ENCODE measurements at regions not wholly inside any gene's neighbourhood (a gene's known extent, or its start where the extent isn't known, plus 50 kb on each side); places are given as distances from the start of the nearest gene placed in this dataset.

GRCh38 chr6:14659841-14660240 lies 542.3 kb downstream of the CD83 start:
- Histone ChIP-seq H3K36me3 (ENCODE audit: control insufficient read depth, insufficient read depth, low read length) (no peaks in the 10 kb centered on the region), H3K4me1 (ENCODE audit: control insufficient read depth, insufficient read depth, low read length) (peaks cover 12% of the 10 kb centered on the region), H3K27me3 (ENCODE audit: control insufficient read depth, insufficient read depth, low read length) (no peaks in the 10 kb centered on the region)

GRCh38 chr6:14660806-14661579 lies 543.4 kb downstream of the CD83 start:
- Histone ChIP-seq H3K4me1 (ENCODE audit: control insufficient read depth, insufficient read depth, low read length) (peaks cover 12% of the 10 kb centered on the region), H3K27me3 (ENCODE audit: control insufficient read depth, insufficient read depth, low read length) (no peaks in the 10 kb centered on the region), H3K36me3 (ENCODE audit: control insufficient read depth, insufficient read depth, low read length) (no peaks in the 10 kb centered on the region), H3K9me3 (ENCODE audit: control insufficient read depth, insufficient read depth, low read length) (no peaks in the 10 kb centered on the region), H3K9ac (ENCODE audit: low read depth, low read length) (no peak overlapping the region), H3K4me3 (ENCODE audit: low read depth, low read length) (no peak overlapping the region)

More at GRCh38 chr6:14659841-14660240, 542.3 kb downstream of the CD83 start:
- no peaks in the 10 kb centered on the region for H3K9me3 ChIP-seq (ENCODE audit: control insufficient read depth, insufficient read depth, low read length)
- H3K9ac ChIP-seq (ENCODE audit: low read depth, low read length): no peak overlapping the region
- no peak overlapping the region for H3K4me3 ChIP-seq (ENCODE audit: low read depth, low read length)

GRCh38 chr6:14661691-14662090 lies 544.1 kb downstream of the CD83 start:
- Histone ChIP-seq H3K36me3 (ENCODE audit: control insufficient read depth, insufficient read depth, low read length) (no peaks in the 10 kb centered on the region), H3K27me3 (ENCODE audit: control insufficient read depth, insufficient read depth, low read length) (no peaks in the 10 kb centered on the region), H3K9me3 (ENCODE audit: control insufficient read depth, insufficient read depth, low read length) (no peaks in the 10 kb centered on the region), H3K4me1 (ENCODE audit: control insufficient read depth, insufficient read depth, low read length) (peaks cover 12% of the 10 kb centered on the region), H3K9ac (ENCODE audit: low read depth, low read length) (no peak overlapping the region), H3K4me3 (ENCODE audit: low read depth, low read length) (no peak overlapping the region)

GRCh38 chr6:14664112-14664601 lies 546.6 kb downstream of the CD83 start:
- no peaks in the 10 kb centered on the region for H3K27me3 ChIP-seq (ENCODE audit: control insufficient read depth, insufficient read depth, low read length)
- no peaks in the 10 kb centered on the region for H3K9me3 ChIP-seq (ENCODE audit: control insufficient read depth, insufficient read depth, low read length)
- no peak overlapping the region for H3K4me3 ChIP-seq (ENCODE audit: low read depth, low read length)
- peaks cover 12% of the 10 kb centered on the region for H3K4me1 ChIP-seq (ENCODE audit: control insufficient read depth, insufficient read depth, low read length)
- no peak overlapping the region for H3K9ac ChIP-seq (ENCODE audit: low read depth, low read length)
- H3K36me3 ChIP-seq (ENCODE audit: control insufficient read depth, insufficient read depth, low read length): no peaks in the 10 kb centered on the region

GRCh38 chr6:14664621-14665315 lies 547.2 kb downstream of the CD83 start:
- H3K36me3 ChIP-seq (ENCODE audit: control insufficient read depth, insufficient read depth, low read length): no peaks in the 10 kb centered on the region
- peaks cover 7% of the 10 kb centered on the region for H3K4me1 ChIP-seq (ENCODE audit: control insufficient read depth, insufficient read depth, low read length)
- no peak overlapping the region for H3K4me3 ChIP-seq (ENCODE audit: low read depth, low read length)
- H3K9me3 ChIP-seq (ENCODE audit: control insufficient read depth, insufficient read depth, low read length): no peaks in the 10 kb centered on the region
- H3K27me3 ChIP-seq (ENCODE audit: control insufficient read depth, insufficient read depth, low read length): no peaks in the 10 kb centered on the region
- H3K9ac ChIP-seq (ENCODE audit: low read depth, low read length): no peak overlapping the region

- H3K4me3 ChIP-seq (ENCODE audit: low read depth, low read length): no peak overlapping the region
- no peak overlapping the region for H3K9ac ChIP-seq (ENCODE audit: low read depth, low read length)
- no peaks in the 10 kb centered on the region for H3K27me3 ChIP-seq (ENCODE audit: control insufficient read depth, insufficient read depth, low read length)
- no peaks in the 10 kb centered on the region for H3K36me3 ChIP-seq (ENCODE audit: control insufficient read depth, insufficient read depth, low read length)
- H3K9me3 ChIP-seq (ENCODE audit: control insufficient read depth, insufficient read depth, low read length): no peaks in the 10 kb centered on the region
- H3K4me1 ChIP-seq (ENCODE audit: control insufficient read depth, insufficient read depth, low read length): peaks cover 6% of the 10 kb centered on the region
These were observed 548.5 kb downstream of the CD83 start for GRCh38 chr6:14665827-14666724.

- H3K36me3 ChIP-seq (ENCODE audit: control insufficient read depth, insufficient read depth, low read length): no peaks in the 10 kb centered on the region
- no peaks in the 10 kb centered on the region for H3K27me3 ChIP-seq (ENCODE audit: control insufficient read depth, insufficient read depth, low read length)
- H3K9me3 ChIP-seq (ENCODE audit: control insufficient read depth, insufficient read depth, low read length): no peaks in the 10 kb centered on the region
- no peaks in the 10 kb centered on the region for H3K4me1 ChIP-seq (ENCODE audit: control insufficient read depth, insufficient read depth, low read length)
- no peak overlapping the region for H3K9ac ChIP-seq (ENCODE audit: low read depth, low read length)
- H3K4me3 ChIP-seq (ENCODE audit: low read depth, low read length): no peak overlapping the region
These were observed 553.2 kb downstream of the CD83 start for GRCh38 chr6:14670806-14671205.

- Histone ChIP-seq H3K4me3 (ENCODE audit: low read depth, low read length) (no peak overlapping the region), H3K27me3 (ENCODE audit: control insufficient read depth, insufficient read depth, low read length) (no peaks in the 10 kb centered on the region), H3K9me3 (ENCODE audit: control insufficient read depth, insufficient read depth, low read length) (no peaks in the 10 kb centered on the region), H3K4me1 (ENCODE audit: control insufficient read depth, insufficient read depth, low read length) (no peaks in the 10 kb centered on the region), H3K36me3 (ENCODE audit: control insufficient read depth, insufficient read depth, low read length) (no peaks in the 10 kb centered on the region), H3K9ac (ENCODE audit: low read depth, low read length) (no peak overlapping the region)
These were observed 553.7 kb downstream of the CD83 start for GRCh38 chr6:14671261-14671681.

GRCh38 chr6:14671937-14672336 lies 554.4 kb downstream of the CD83 start:
- H3K27me3 ChIP-seq (ENCODE audit: control insufficient read depth, insufficient read depth, low read length): no peaks in the 10 kb centered on the region
- no peaks in the 10 kb centered on the region for H3K4me1 ChIP-seq (ENCODE audit: control insufficient read depth, insufficient read depth, low read length)
- no peaks in the 10 kb centered on the region for H3K36me3 ChIP-seq (ENCODE audit: control insufficient read depth, insufficient read depth, low read length)
- H3K9ac ChIP-seq (ENCODE audit: low read depth, low read length): no peak overlapping the region
- no peaks in the 10 kb centered on the region for H3K9me3 ChIP-seq (ENCODE audit: control insufficient read depth, insufficient read depth, low read length)
- no peak overlapping the region for H3K4me3 ChIP-seq (ENCODE audit: low read depth, low read length)

- no peak overlapping the region for H3K4me3 ChIP-seq (ENCODE audit: low read depth, low read length)
- peaks cover 4% of the 10 kb centered on the region for H3K4me1 ChIP-seq (ENCODE audit: control insufficient read depth, insufficient read depth, low read length)
- H3K9ac ChIP-seq (ENCODE audit: low read depth, low read length): no peak overlapping the region
- no peaks in the 10 kb centered on the region for H3K9me3 ChIP-seq (ENCODE audit: control insufficient read depth, insufficient read depth, low read length)
- no peaks in the 10 kb centered on the region for H3K36me3 ChIP-seq (ENCODE audit: control insufficient read depth, insufficient read depth, low read length)
- H3K27me3 ChIP-seq (ENCODE audit: control insufficient read depth, insufficient read depth, low read length): no peaks in the 10 kb centered on the region
These were observed 555.6 kb downstream of the CD83 start for GRCh38 chr6:14673201-14673600.

GRCh38 chr6:14674458-14674857 lies 556.9 kb downstream of the CD83 start:
- Histone ChIP-seq H3K9ac (ENCODE audit: low read depth, low read length) (no peak overlapping the region), H3K36me3 (ENCODE audit: control insufficient read depth, insufficient read depth, low read length) (no peaks in the 10 kb centered on the region), H3K4me1 (ENCODE audit: control insufficient read depth, insufficient read depth, low read length) (peaks cover 4% of the 10 kb centered on the region), H3K9me3 (ENCODE audit: control insufficient read depth, insufficient read depth, low read length) (no peaks in the 10 kb centered on the region), H3K27me3 (ENCODE audit: control insufficient read depth, insufficient read depth, low read length) (no peaks in the 10 kb centered on the region), H3K4me3 (ENCODE audit: low read depth, low read length) (no peak overlapping the region)
